Esophagus (tissue), 2 donors: ENCODE measurements at regions not wholly inside any gene's neighbourhood (a gene's known extent, or its start where the extent isn't known, plus 50 kb on each side); places are given as distances from the start of the nearest gene placed in this dataset.

Source experiments
- H3K27ac ChIP-seq, 2 donors: one replicate each; pipeline ENCODE4 v1.5.1; 2013; ENCODE audit warnings: low read depth in 2 of 2, mild to moderate bottlenecking in 2 of 2, inconsistent platforms in 1 of 2, low read length in 1 of 2, moderate library complexity in 1 of 2
- H3K27me3 ChIP-seq, 2 donors: one replicate each; pipeline ENCODE4 v1.6.1; 2013; ENCODE audit warnings: low read length in 2 of 2, control low read depth in 1 of 2, mild to moderate bottlenecking in 1 of 2; ENCODE audit not compliant: insufficient read depth in 2 of 2, control insufficient read depth in 1 of 2
- H3K36me3 ChIP-seq, 2 donors: one replicate each; pipeline ENCODE4 v1.6.1; 2013; ENCODE audit warnings: low read length in 1 of 2; ENCODE audit not compliant: control insufficient read depth in 2 of 2, insufficient read depth in 2 of 2
- H3K4me1 ChIP-seq, 2 donors: one replicate each; pipeline ENCODE4 v1.6.1; 2013; ENCODE audit warnings: low read length in 1 of 2; ENCODE audit not compliant: control insufficient read depth in 2 of 2, insufficient read depth in 2 of 2
- H3K4me3 ChIP-seq, 2 donors: one replicate each; pipeline ENCODE4 v1.5.1; 2013; ENCODE audit warnings: low read length in 2 of 2, mild to moderate bottlenecking in 2 of 2, low read depth in 1 of 2, moderate library complexity in 1 of 2
- H3K9me3 ChIP-seq, 2 donors: one replicate each; pipeline ENCODE4 v1.6.1; 2013; ENCODE audit warnings: mild to moderate bottlenecking in 2 of 2, low read depth in 1 of 2, low read length in 1 of 2, moderate library complexity in 1 of 2; ENCODE audit not compliant: control insufficient read depth in 2 of 2, insufficient read depth in 1 of 2
- WGBS, 2 donors: extraction: QIAGEN DNeasy Blood & Tissue Kit; methylation state at CpG; one replicate each; pipeline ENCODE4 v1.1.7; 2013; 5-methylcytosine and 5-hydroxymethylcytosine counted together
- donor health status: healthy with polysubstance abuse.
- donor health status: Bipolar disorder and iron deficiency.

DNA sequence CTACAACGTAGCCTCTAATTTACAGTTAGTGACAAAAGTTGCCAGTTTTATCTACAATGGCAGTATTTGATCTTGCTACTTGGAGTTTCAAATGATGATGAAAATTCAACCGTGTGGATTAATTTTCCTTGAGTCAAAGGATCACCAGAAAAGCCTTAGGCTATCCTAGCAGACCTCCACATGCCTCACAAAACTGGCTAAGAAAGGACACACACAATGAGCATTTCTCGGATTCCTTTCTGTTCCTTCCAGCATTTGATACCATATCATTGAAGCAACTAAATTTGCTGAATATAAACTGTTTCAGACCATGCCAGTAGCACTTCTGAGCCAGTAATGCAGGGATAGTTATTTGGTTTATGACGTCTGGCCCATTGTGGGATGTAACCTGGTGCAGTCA, 587.4 kb upstream of the MDFIC2 start:
- H3K9me3 ChIP-seq = no peaks in the 10 kb centered on the region
- H3K36me3 ChIP-seq = no peaks in the 10 kb centered on the region
- no peak overlapping the region for H3K27ac ChIP-seq
- H3K27me3 ChIP-seq = no peaks in the 10 kb centered on the region
- WGBS, 2 donors = 72 to 81% methylated on average over 4 of the region's 4 CpGs
- H3K4me3 ChIP-seq = no peak overlapping the region
- H3K4me1 ChIP-seq = no peaks in the 10 kb centered on the region

DNA sequence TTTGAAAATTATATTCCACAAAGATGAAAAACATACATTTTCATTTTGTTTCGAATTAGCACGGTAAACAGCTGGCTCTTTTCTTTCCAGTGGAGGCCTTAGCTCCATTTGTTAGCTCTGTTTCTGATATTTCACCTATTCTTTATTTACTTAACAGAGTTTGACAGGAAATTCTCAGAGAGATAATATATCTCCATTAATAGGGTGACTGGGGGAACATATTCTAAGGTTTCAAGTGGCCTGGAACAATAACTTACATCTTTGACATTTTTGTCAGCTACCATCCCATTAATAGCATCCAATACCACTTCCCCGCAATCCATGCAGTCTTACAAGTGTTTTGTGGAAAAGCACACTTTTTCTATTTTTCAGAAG, 577.6 kb upstream of the MDFIC2 start:
- H3K27ac ChIP-seq = no peak overlapping the region
- H3K9me3 ChIP-seq = no peaks in the 10 kb centered on the region
- H3K4me1 ChIP-seq = no peaks in the 10 kb centered on the region
- H3K36me3 ChIP-seq = no peaks in the 10 kb centered on the region
- H3K27me3 ChIP-seq = no peaks in the 10 kb centered on the region
- 77 to 93% methylated on average over 3 of the region's 3 CpGs for WGBS, 2 donors
- no peak overlapping the region for H3K4me3 ChIP-seq

DNA sequence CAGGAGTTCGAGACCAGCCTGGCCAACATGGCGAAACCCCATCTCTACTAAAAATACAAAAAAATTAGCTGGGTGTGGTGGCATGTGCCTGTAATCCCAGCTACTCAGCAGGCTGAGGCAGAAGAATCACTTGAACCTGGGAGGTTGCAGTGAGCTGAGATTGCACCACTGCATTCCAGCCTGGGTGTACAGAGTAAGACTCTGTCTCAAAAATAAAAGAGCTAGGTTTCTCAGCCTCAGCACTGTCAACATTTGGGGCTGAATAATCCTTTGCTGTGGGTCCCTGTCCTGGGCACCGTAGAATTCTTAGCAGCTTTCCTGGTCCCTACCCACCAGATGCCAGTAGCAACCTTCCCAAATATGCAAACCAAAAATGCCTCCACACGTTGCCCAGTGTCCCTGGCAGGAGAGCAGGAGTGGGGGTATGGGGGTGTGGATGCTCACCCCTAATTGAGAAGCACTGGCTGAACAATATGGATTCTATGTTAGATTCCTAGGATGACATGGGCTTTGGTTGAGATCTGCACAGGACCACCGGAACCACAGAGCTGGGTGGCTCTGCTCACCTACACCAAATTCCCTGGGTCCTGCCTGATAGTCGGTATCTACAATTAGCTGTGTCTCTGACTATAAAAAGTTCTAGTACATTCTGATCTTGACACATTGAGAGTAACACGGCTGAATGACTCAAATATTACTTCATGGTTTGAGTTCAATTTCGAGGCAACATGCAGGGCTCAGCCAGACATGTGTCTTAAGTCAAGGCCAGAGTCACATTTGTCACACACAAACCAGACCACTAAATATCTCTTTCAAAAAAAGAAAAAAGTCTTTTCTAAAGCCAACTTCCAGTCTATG, 577.0 kb upstream of the MDFIC2 start:
- WGBS, 2 donors = 75 to 79% methylated on average over 8 of the region's 8 CpGs

DNA sequence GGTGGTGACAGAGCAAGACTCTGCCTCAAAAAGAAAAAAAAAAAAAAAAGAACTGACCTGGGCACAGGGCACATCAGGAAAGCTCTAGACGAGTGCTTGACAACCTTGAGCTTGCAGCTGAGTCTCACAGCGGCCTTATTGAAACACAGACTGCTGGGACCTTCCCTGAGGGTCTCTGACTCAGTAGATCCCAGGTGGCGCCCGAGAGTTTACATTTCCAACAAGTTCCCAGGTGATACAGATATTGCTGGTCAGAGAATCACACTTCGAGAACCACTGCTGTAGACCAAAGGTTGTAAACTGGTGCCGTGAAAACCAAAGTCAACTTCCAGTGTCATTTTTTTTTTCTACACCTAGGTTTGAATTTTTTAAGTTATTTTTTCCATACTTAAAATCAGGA, 573.2 kb upstream of the MDFIC2 start:
- Histone ChIP-seq H3K9me3 (no peaks in the 10 kb centered on the region), H3K27ac (no peak overlapping the region), H3K27me3 (no peaks in the 10 kb centered on the region), H3K4me3 (no peak overlapping the region), H3K36me3 (no peaks in the 10 kb centered on the region), H3K4me1 (no peaks in the 10 kb centered on the region)
- WGBS, 2 donors = 86 to 87% methylated on average over 6 of the region's 6 CpGs

More for the DNA sequence above, 577.0 kb upstream of the MDFIC2 start:
- no peak overlapping the region for H3K27ac ChIP-seq
- H3K36me3 ChIP-seq = no peaks in the 10 kb centered on the region
- H3K27me3 ChIP-seq = no peaks in the 10 kb centered on the region
- no peaks in the 10 kb centered on the region for H3K4me1 ChIP-seq
- H3K9me3 ChIP-seq = no peaks in the 10 kb centered on the region
- no peak overlapping the region for H3K4me3 ChIP-seq

DNA sequence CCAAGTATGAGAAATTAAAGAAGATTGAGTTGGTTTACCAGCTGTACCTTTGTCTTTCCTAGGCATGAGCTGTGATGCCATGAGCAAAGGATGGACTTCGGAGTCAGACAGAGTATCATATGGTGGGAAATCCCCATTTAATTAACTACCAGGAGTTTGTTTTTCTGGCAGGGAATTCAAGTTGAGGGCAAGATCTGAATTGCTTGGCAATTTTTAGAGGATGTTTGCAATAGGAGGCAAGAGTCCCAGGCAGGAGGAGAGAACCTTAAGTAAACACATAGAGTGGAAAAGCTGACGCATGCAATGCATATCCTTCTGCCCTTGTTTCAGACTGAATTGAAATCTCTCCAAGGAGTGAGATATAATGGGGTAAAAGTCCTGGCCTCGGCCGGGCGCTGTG, 569.7 kb upstream of the MDFIC2 start:
- 73 to 75% methylated on average over 5 of the region's 5 CpGs for WGBS, 2 donors
- H3K27ac ChIP-seq = no peak overlapping the region
- no peaks in the 10 kb centered on the region for H3K27me3 ChIP-seq
- no peak overlapping the region for H3K4me3 ChIP-seq
- H3K4me1 ChIP-seq = no peaks in the 10 kb centered on the region
- no peaks in the 10 kb centered on the region for H3K36me3 ChIP-seq
- H3K9me3 ChIP-seq = no peaks in the 10 kb centered on the region

DNA sequence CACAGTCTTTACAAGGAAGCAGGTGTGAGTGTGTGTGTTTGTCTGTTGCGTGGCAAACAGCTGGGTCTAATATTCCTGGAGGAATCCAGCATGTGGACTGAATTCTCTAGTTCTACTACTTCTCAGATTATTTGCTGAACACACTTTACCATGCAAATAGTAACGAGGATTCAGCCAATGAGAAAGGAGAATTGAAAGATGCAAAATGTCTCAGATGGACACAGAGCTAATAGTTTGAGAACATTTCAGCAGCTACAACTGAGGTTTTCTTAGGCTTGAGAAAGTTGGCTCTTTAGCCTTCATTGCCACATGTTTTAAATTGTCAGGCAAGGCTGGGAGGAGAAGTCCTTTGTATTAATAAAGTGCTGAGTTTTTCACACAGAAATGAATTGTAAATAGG, 568.0 kb upstream of the MDFIC2 start:
- Histone ChIP-seq H3K27me3 (no peaks in the 10 kb centered on the region), H3K27ac (no peak overlapping the region), H3K36me3 (no peaks in the 10 kb centered on the region), H3K4me3 (no peak overlapping the region), H3K4me1 (no peaks in the 10 kb centered on the region), H3K9me3 (no peaks in the 10 kb centered on the region)
- WGBS, 2 donors = 77 to 81% methylated on average over 2 of the region's 2 CpGs

DNA sequence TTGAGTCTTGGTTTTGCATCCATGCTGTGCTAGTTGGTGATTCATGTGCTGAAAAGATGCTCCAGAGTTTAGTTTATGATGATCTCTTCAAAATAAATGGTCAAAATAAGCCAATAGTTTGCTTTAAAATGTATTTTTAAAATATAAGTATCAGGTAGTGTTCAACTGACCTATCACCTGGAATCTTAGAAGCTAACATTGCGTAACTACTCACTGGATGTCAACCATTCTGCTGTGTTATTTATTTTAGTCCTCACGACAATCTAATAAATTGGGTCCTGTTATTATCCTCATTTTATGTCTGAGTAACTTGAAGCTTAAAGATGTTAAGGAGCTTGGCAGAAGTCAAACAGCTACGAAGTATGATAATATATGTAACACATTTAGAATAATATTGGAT, 563.7 kb upstream of the MDFIC2 start:
- Histone ChIP-seq H3K4me3 (no peak overlapping the region), H3K27ac (no peak overlapping the region), H3K9me3 (no peaks in the 10 kb centered on the region), H3K36me3 (no peaks in the 10 kb centered on the region), H3K4me1 (no peaks in the 10 kb centered on the region), H3K27me3 (no peaks in the 10 kb centered on the region)
- WGBS, 2 donors = 86 to 92% methylated on average over 3 of the region's 3 CpGs

DNA sequence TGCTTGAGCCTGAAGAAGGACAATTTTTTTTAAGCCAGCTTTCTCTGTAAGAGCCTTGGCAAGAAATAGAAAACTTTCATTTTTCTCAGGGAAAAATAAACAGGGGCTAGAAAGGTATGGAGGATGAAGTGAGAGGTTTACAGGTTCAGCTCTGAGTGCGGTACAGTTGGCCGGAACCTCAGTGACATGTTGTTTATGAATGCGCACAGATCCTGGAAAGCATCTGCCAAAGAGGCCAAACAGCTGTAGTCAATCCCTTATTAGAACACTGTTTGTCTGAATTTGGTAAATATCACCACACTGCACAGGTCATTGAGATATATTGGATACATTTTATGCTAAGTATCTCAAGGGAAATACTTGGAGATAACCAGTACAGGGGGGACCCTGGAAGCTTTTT, 561.8 kb upstream of the MDFIC2 start:
- H3K9me3 ChIP-seq = no peaks in the 10 kb centered on the region
- 81 to 92% methylated on average over 3 of the region's 3 CpGs for WGBS, 2 donors

DNA sequence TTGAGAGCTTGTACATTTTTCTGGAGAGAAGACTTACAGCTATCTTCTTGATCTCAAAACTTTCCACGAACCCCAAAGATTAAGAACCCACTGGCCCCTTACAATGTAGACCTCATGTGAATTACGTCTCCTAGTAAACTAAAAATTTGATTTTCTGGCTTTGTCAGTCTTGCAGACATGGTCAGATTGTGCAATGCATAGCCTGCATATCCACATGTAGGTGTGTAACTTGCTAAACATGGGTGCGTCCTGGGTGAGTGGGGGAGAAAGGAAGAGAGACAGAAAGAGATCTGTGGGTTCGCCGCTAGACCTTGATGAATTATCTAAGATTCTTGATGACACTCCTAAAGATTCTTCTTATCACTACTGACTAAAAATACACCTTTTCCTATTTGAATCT, 561.2 kb upstream of the MDFIC2 start:
- H3K4me3 ChIP-seq = no peak overlapping the region
- 95% methylated on average over 5 of the region's 5 CpGs for WGBS, 2 donors
- H3K9me3 ChIP-seq = no peaks in the 10 kb centered on the region
- no peaks in the 10 kb centered on the region for H3K36me3 ChIP-seq
- no peaks in the 10 kb centered on the region for H3K27me3 ChIP-seq
- no peak overlapping the region for H3K27ac ChIP-seq
- H3K4me1 ChIP-seq = no peaks in the 10 kb centered on the region

More for the DNA sequence above, 561.8 kb upstream of the MDFIC2 start:
- H3K36me3 ChIP-seq = no peaks in the 10 kb centered on the region
- no peaks in the 10 kb centered on the region for H3K4me1 ChIP-seq
- no peak overlapping the region for H3K4me3 ChIP-seq
- no peak overlapping the region for H3K27ac ChIP-seq
- H3K27me3 ChIP-seq = no peaks in the 10 kb centered on the region
